ENCODE measurements at regions not wholly inside any gene's neighbourhood (a gene's known extent, or its start where the extent isn't known, plus 50 kb on each side); places are given as distances from the start of the nearest gene placed in this dataset.

DNA sequence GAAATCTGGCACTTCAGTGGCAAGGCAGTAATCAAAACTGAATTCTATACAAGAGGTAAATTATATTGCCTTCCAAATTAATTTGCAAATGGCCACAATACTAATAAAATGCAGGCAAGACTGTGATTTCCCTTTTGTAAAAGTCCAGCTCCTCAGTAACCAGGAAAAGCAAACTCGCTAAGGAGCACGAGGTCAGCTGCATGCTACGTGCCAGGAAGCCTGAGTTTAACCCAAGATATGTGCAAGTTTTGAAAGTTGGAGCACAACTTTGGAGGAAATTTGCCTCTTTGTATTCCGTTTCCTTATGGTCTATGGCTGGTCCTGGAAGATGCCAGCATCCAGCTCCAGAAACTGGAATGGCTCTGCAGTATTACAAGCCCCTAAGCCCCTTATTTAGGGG lies 226.8 kb upstream of the DYNLRB2 start:
- TF ChIP-seq POLR2A (IDR thresholded peaks at IDR 0.05; ENCODE audit: low read depth, low read length) (no peak), POLR2AphosphoS5 (IDR thresholded peaks at IDR 0.05; ENCODE audit: low read depth, low read length) (no peak), SPI1 (IDR thresholded peaks at IDR 0.05; ENCODE audit: low read depth, low read length) (no peak)
